Activated T-cell treated with anti-CD3 and anti-CD28 coated beads for 1 hour (primary cell): ENCODE measurements at regions not wholly inside any gene's neighbourhood (a gene's known extent, or its start where the extent isn't known, plus 50 kb on each side); places are given as distances from the start of the nearest gene placed in this dataset.
"Not testable (repeated sequence)": the region's sequence is repeated elsewhere in the genome, so short reads cannot be mapped to it uniquely, and the experiment has no call there.

ENCODE experiments used
- DNase-seq: peaks from one replicate; pipeline ENCODE4 v3.0.0-alpha.2; 2020; ENCODE audit warnings: low read depth

DNA sequence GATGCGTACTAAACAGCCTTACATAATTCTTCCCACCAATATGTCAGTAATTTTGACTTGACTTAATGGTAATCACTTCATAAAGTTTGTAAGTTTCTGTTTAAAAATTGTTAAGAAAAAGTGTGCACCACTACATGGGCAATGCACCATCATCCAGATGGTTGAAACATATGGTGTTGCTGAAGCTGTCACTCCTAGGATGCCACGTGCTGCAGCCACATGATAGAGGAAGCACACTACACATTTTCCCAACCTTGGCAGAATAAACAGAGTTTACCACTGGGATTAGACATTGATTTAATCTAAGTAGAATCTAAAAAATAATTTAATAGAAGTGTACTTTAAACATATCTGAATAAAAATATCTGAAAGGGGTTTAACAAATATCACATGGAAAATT lies 1209.9 kb downstream of the NSUN3 start:
- DNase-seq: no peak

DNA sequence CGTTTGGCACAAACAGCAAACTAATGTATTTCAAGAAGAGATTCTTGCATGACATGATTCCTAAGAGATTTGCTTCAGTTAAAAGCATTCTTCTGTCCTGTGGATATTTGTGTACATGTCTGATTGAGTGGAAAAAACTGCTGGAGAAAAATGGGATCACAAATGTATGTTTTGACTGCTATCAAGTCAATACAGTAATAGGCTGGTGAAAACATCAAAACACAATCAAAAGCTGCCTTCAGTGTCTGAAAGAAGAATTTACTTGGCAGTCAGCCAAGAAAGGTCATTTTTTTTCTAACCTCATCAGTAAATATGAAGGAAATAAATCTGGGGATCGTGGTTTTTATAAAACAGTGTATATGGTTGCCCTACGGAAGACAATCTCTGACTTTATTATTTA lies 1214.8 kb downstream of the NSUN3 start:
- no peak for DNase-seq

DNA sequence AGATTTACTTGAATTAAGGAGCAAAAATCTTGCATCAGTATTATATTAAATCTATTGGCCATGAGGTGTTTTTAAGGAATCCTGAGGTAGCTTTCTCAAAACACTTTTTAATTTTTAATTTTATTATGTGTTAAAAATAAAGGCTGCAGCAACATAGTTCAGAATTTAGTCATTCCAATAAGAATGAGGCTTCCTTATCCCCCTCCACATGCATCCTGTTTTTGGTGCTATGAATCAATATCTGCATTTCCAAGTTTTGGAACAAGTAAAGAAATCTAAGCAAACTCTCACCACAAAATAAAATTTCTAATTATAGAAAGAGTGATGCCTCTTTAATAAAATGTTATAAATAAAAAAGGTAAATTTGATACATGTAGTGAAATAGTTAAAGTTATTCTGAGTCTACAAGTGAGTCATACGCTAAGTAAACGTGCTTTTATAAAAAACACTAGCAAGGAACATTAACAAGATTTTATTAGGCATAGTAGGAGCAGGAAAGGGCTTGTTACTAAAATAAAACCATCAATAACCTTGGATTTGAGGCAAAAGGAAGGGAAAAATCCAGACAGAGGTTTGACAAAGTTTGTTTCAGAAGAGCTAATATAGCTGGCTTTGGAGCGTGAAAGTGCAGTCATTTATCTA lies 1218.0 kb downstream of the NSUN3 start:
- DNase-seq: no peak

DNA sequence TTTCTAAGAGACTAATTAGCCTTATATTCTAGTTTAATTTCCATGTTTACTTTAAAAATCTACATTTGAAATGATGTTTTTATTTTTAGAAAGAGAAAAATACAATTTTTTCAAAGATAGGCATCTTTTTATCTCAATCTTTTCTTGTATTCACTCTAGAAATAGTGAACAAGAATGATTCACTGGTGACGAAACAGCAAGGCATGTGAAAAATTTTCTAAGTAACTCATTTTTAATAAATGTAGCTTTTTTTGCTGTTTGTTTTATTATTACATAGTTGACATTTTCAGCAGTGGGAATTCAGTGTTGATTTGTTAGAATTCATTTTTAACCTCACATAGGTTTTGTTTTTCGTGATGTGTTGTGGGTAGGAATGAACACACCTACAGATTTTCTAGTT lies 1226.4 kb downstream of the NSUN3 start:
- DNase-seq: no peak

DNA sequence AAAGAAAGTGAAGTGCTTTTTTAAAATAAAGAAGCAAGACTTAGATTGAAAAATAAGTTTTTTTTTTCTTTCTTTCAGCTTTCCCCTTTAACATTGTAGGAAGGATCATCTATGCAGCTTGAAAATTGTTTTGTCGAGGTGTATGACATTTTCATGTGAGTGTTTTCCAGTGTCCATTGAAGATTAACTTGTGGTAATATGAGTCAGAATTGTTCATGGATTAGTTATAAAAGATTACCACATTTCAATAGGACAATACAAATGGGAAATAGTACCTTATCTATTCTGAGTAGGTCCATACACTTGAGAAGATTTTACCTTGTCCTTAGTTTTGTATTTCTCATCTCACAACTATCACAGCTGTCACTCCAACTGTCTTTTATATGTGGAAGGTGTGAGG lies 1234.7 kb downstream of the NSUN3 start:
- DNase-seq: no peak

DNA sequence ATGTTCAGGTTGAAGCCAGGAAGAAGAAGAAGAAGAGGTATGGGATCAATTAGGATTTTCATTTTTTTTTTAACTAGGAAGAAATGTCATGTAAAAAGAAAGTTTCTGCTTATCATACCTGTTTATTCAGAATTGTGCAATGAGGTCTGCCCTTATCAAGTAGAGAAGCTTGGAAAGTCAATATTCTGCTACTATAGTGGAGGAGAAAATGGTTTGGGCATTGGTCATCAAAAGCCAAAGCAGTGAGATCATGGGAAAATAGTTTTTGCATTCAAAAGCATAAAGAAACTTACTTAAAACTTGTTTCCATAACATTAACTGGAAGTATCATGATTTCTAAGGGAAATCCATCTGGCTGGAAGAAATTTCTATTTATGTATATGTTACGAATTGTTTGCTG lies 1239.2 kb downstream of the NSUN3 start:
- DNase-seq: no peak

DNA sequence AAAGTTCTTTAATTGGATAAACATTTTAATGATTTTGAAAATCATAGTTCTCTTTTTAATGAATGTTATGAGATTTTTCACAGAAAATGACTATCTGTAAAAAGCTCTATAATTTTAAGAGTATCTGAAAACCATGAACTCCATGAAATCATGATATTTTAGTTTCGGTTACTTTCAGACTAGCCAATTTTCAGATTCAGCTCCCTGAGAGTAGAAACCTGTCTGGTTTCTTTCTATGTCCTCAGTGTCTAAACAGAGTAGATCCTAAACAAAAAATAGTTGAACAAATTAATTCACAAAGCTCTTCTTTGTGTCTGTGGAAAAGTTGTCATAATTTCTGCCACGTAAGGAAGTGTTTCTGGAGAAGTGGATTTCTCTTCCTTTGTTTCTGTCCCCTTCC lies 1247.7 kb downstream of the NSUN3 start:
- no peak for DNase-seq

DNA sequence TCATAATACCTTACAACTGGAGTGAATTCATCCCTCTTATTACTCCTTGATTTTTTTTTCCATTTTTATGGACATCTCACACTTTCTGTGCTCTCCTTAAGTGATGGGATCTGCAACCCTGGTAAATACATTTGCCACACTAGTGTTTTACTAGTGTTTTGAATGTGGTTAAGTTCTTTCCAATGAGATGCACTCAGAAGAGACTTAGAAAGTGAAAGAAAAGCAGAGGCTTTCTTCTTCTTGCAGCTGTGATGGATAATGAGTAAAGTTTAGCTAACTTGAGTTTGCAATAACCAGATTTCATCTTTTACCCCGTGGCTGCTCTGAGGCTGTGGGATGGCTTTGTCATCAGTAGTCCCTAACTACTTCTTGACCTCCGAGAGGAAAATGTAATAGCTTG lies 1248.4 kb downstream of the NSUN3 start:
- DNase-seq: no peak

DNA sequence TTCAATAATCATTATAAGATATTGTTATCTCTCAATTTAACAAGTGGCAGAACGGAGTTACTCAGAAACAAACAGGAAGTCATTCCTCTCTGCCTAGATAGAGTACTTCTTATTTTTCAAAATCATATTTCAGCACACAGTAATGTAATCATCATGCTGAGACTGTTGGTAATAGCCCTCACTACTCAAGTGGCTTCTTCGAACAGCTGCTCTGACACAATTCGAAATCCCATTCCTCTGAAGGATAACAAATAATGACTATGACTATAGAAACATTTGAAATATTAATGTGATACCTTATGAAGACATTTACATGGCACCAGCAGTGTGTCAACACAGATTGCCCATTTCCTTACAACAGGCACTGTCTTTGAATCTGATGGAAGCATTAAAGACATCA lies 1249.8 kb downstream of the NSUN3 start:
- no peak for DNase-seq

DNA sequence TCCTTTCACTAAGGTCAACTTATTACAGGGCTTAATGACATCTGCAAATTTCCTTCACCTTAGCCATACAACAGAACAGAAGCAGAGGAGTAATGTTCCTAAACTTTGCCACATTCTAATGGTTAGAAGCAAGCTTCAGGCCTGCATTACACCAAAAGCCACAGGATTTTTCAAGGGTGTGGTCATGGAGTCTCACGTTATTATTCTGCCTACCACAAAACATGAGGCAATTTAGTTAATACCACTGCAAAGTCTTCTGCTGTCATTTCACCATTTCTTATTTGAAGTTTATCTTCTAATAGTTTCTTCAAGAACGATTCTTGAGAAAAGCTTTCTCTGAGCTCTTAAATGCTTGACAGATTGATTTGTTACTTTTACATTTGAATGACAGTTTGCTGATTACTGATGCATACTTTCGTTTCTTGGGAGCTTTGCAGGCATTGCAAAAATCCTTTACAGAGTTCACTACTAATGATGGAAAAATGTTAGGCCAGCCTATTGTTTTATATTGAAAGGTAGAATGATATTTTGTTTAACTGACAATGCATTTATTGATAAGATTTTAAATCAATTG lies 1257.1 kb downstream of the NSUN3 start:
- DNase-seq: no peak

DNA sequence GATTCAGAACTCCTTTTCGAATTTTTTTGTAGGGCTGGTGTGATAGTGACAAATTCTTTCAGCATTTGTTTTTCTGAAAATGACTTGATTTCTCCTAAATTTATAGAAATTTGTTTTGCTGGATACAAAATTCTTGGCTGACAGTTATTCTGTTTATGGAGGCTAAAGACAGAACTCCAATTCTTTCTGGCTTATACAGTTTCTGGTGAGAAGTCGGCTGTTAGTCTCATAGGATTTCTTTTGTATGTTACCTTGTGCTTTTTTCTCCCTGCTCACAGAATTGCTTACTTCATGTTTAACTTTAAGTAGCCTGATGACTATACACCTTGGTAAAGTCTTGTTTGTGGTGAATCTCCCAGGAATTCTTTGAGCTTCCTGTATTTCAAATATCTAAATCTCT lies 1264.6 kb downstream of the NSUN3 start:
- DNase-seq: no peak

DNA sequence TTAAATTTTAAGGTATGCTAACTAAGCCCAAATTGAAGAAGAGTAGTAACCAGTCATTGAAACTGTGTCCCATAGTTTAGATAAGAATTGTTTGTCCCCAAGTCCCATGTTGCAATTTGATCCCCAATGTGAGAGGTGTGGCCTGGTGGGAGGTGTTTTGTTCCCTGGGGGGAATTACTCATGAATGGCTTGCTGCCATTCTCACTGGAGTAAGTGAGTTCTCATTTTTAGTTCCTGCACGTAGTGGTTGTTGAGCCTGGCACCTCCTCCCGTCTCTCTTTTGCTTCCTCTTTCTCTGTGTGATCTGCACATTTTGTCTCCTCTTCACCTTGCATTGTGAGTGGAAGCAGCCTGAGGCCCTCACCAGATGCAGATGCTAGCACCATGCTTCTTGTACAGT lies 1271.0 kb downstream of the NSUN3 start:
- no peak for DNase-seq

DNA sequence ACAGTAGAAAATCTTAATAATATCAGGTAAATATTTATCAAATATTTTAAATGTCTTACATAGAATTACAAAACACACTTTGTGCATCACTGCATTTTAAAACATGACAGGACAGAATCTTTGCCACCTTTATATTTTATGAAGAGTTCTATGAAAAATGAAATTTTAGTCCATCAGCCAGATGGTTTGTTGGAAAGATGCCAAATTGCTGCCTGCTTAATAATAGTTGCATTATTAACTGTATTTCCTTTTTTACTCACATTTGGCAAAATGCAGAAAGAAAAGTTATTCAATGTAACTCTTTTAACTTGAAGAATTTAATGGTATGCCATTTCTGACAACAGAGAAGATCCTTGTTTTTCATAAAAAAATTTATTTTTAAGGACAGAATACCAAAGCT lies 1271.6 kb downstream of the NSUN3 start:
- no peak for DNase-seq

DNA sequence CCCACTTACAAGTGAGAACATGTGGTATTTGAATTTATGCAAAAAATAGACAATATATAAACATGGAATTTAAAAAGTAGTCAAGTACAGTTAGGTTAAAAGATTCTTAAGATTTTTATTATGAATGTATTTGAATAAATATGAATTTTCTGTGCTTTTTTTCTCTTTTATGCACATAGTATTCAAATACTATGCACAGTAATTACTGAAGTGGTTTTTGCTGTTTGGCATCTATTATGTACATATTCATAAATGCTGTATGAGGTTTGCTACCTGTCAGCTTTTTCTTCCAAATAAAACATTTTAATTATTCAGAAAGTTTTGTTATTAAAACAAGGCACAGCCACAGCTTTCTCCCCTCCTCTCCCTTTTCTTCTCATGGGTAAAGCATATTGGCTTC lies 1272.7 kb downstream of the NSUN3 start:
- DNase-seq: no peak

DNA sequence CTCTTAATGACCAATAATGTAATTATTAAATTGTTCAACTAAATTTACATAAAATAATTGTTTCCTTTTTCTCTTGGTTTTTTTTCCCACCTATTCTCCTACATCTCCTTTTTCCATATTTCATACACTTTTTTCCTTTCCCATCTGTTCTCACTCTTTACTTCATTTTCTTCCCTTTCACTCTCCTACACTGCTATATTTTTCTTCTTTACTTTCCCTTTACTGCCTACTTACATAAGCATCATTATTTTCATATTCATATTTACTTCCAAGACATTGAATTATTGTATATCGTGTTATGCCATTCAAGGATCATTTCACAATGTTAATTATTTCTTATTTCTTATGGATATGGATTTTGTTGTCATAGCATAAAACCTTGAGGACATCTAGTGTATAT lies 1275.6 kb downstream of the NSUN3 start:
- no peak for DNase-seq

DNA sequence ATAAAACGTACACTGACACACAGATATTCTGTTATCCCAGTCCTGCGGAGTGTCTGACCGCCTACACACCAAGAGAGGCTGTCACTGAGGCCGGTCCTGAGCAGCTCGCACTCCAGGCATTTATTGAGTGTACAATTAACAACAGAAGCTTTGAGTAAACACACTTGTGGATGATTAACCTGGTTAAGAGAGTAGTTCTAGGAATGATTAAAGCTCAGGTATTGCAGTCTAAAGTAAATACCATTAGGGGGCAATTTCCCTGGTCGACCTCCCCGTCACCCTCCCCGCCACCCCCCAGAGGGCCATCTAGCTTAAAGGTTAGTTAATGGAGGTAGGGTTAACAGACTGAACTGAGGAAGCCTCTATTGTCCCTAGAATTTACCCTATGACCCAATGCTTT lies 1278.5 kb downstream of the NSUN3 start:
- DNase-seq: no peak

DNA sequence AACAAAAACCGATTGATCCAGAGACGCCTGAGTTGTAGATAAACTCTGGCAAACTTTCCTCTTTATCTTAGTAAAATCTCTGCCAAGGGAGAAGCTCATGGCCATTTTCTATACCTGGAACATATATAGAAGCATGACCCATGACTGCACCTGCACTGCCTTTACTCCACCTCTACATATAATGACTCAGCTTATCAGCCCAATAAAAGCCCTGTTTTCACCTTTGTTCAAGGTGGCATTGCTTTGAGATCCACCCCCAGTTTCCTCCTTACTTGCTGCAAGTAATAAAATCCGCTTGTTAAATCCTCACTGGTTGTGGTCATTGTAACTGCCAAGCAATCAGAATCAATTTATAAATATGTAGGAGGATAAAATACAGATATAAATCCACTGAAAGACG lies 1280.4 kb downstream of the NSUN3 start:
- DNase-seq: no peak

DNA sequence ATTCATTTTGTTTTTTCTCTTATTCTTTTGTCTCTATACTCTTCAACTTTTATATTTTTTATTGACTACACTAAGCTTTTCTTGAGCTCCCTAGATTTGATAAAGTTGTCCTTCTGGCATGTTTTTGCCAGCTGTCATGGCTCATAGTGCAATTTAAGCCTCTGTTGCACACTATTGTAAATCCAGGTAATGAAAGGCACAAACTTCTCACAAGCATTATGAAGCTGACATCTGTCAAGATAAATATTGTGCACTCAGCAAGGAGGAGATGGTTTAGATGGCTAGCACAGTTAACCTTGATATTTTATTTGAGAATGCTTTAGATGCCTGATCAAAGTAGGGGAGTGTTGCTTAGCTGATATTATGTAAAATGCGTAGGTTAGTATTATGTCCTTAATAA lies 1280.9 kb downstream of the NSUN3 start:
- no peak for DNase-seq

DNA sequence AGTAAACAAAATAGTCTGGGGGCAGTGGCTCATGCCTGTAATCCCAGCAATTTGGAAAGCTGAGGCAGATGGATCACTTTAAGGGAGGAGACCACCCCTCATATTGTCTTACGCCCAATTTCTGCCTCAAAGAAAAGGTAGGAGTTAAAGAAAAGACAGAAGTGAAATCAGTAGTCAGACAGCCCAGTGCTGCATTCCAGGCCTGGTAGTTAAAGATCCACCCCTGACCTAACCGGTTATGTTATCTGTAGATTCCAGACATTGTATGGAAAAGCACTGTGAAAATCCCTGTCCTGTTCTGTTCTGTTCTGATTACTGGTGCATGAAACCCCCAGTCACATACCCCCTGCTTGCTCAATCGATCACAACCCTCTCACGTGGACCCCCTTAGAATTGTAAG lies 1285.1 kb downstream of the NSUN3 start:
- DNase-seq: not testable (repeated sequence)

DNA sequence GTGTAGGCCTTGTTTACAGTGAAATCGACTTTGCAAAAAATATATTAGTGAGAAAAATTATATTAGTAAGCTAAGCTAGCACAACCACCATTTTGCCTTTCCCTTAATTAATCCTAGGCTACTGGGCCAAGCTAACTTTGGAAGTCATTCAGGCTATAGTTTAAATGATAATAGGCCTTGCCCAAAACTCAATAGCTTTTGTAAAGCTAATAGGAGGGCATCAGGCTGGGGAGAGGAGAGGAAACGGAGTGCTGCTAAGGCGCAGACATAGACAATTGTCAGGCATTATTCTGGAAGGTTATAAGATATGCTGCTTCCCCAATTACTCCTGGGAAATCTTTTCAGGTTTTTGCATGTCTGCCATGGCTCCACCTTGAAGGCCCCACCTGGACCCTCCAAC lies 1286.0 kb downstream of the NSUN3 start:
- no peak for DNase-seq

DNA sequence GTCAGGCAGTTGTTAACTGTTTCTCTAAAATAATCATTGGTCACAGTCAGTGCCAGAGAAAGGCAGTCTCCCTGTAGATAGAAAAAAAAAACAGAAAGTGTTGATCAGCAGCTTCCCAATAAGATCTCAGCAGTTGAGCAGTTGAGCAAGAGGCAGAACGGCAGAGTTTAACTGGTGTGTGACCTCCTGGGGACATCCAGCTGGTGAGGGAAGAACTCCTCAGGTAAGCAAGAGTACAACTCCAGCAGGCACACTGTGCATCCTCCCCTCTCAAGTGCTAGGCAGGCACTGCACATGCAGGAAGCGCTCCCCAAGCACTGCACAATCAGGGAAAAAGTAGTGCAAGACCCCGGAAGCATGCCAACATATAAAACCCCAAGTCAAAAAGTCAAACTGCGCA lies 1287.2 kb downstream of the NSUN3 start:
- no peak for DNase-seq

DNA sequence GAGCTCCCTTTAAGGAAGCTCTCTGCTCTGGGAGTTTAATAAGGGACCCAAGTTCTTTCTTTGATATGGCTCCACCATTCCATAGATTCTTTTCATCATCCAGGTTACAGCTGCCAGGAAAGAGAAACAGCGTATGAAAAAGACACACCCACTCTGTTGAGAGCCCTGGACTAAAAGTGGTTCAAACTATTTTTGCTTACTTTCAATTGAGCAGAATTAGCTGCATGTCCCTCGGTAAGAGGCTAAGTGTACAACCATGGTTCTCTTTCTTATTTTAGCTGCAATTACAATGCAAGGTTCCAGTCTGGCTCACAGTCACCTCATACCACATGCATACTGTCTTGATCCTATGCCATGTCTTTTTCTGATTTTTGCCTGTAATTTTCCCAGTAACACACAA lies 1288.3 kb downstream of the NSUN3 start:
- DNase-seq: no peak

DNA sequence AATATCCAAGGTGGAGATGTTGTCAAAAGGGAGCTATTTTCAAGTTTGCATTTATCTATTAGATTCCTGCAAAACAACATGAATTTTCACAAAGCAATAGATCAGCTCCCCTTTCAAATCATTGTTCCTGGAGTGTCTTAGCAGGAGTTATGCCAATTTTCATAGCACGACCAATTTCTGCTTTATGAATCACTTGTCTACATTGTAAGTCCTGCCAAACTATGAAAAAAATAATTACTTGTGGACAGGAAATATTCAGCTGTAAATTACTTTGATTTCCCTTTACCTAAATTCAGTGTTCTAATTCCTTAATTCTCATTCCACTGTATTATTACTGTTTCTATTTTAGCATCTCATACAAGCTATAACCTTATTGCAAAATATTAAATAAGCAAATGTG lies 1289.6 kb downstream of the NSUN3 start:
- no peak for DNase-seq

DNA sequence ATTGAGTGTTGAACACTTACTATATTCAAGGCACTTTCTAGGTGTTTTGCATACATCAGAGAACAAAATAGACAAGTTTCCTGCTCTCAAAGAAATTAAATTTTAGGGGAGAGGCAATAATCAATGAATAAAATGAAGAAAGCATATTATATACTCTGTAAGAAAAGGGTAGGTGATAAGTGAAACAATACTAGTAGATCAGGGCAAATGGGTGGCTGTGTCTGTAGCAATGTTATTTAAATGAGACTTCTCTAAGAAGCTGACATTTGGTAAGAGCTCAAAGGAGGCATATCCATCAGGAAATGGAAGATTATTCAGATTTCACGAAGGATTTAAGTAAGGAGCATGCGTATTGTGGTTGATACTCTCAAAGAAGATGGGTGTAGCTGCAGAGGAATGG lies 1291.6 kb downstream of the NSUN3 start:
- DNase-seq: no peak
